ENCODE measurements at regions not wholly inside any gene's neighbourhood (a gene's known extent, or its start where the extent isn't known, plus 50 kb on each side); places are given as distances from the start of the nearest gene placed in this dataset.

DNA sequence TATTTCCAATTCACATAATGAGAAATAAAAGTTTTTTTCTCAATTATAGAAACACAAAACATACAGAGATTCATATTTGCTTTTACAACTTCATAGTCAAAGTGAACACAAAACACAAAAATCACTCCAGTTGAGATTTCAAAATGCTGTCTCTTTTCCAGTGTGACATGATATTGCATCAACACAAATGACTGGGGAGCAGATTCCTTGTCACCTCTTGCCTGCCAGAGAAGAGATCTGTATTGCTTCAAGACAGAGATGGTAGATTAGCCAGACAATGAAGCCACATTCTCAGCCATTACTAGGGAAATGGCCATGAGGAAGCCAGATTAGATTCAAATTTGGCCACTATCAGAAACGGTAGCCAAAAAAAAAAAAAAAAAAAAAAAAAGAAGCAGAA lies 2313.1 kb upstream of the AGA start:
- TF ChIP-seq EZH2 (IDR thresholded peaks at IDR 0.05) (no peak), POLR2AphosphoS5 (IDR thresholded peaks at IDR 0.05; ENCODE audit: borderline replicate concordance, low read depth, low read length) (no peak)
